NCI-H345 (cell line): ENCODE measurements at regions not wholly inside any gene's neighbourhood (a gene's known extent, or its start where the extent isn't known, plus 50 kb on each side); places are given as distances from the start of the nearest gene placed in this dataset.

Experiments
- DNase-seq: peaks from one replicate; lab custom pipeline; 2025; lab: John Stamatoyannopoulos, UW

DNA sequence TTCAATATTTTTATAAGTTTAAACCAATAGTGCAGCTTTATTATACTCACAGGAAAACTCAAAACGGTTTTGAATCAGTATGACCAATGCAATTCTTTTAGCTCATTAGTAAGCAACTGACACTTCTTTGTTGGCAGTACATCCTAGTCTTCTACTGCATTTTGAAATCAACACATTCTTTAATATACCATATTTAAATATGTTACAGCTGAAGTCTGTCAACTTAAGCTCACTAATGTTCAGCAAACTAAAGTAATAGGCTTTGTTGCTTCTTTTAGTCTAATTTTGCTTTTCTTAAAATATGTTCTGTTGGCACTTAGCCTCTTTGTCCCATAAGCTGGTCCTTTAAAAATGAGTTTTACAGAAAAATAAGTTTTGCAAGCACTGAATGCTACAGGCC lies 55.4 kb upstream of the CCBE1 start:
- DNase-seq: no peak

DNA sequence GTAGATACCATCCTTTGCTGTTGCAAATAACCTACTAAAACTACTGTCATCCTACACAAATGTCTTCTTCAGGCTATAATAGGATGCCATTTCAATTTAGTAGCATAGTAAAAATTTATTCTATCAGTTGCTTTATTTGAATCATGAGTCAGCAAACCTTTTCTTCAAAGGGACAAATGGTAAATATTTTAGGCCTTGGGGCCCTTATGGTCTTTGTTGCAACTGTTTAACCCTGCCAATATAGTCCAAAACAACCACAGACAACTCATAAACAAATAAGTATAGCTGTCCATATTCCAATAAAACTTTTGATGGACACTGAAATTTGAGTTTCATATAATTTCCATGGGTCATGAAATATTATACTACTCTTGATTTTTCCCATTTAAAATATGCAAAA lies 54.0 kb upstream of the CCBE1 start:
- DNase-seq: no peak

DNA sequence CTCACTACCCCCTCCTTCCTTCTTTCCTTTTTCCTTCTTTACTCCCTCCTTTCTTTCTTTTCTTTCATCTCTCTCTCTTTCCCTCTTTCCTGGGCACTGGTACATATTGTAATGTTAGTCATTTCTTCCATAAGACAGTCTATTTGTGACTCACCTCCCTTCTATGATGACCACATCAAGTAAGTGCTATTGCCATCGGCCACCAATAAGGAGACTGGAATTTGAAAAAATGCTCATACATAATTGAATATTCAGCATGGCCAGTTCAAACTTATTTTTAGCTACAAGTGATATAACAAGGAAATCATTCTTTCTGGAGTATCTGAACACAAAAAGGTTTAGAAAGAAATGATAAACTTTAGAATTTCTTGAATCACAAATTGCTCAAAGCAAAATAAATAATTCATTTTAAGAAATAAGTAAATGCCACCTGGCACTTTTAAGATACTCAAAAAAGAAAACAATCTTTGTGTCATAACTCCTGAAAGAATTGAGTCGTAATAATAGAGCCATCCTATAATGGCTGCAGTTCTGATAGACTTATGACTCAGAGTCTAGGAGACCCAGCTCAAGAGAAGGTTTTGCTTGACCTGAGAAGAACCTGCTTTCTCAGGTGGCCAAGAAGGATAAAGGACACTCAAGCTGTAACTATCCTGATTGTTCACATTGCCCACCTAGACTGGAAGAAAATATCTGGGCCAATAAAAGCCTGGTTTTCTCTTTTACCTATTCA lies 51.6 kb upstream of the CCBE1 start:
- no peak for DNase-seq
